ENCODE measurements at regions not wholly inside any gene's neighbourhood (a gene's known extent, or its start where the extent isn't known, plus 50 kb on each side); places are given as distances from the start of the nearest gene placed in this dataset.

DNA sequence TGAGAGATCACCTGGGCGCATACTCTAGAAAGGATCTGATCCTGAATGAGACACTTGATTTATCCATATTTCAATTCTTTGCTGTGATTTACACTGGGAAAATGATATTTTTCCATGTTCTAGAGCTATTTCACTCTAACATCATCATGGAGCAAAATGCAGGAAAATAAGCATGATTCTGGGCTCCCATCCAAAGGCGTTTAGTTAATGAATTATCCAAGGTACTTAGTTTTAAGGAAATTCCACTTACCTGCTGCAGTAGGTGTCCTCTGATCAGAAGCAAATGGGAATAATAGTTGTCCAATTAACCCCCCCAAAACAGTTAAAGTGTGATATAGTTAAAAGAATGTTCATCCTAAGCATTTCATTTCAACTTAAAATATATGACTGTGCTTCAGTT, 204.5 kb upstream of the PRKD1 start:
- H3K27ac ChIP-seq (ENCODE audit: low read depth, low read length): no peak overlapping the region
- no peaks in the 10 kb centered on the region for H3K36me3 ChIP-seq (ENCODE audit: control insufficient read depth, insufficient read depth, low read length)
- H3K4me3 ChIP-seq (ENCODE audit: low read length): no peak overlapping the region
- H3K27me3 ChIP-seq (ENCODE audit: control insufficient read depth, insufficient read depth, low read length): no peaks in the 10 kb centered on the region
- H3K9ac ChIP-seq (ENCODE audit: low read length): no peak overlapping the region
- H3K4me1 ChIP-seq (ENCODE audit: control insufficient read depth, insufficient read depth, low read length): no peaks in the 10 kb centered on the region

GRCh38 chr14:30134936-30135335, 207.3 kb upstream of the PRKD1 start:
- H3K27ac ChIP-seq (ENCODE audit: low read depth, low read length): no peak overlapping the region
- H3K4me3 ChIP-seq (ENCODE audit: low read length): no peak overlapping the region
- H3K27me3 ChIP-seq (ENCODE audit: control insufficient read depth, insufficient read depth, low read length): no peaks in the 10 kb centered on the region
- no peak overlapping the region for H3K9ac ChIP-seq (ENCODE audit: low read length)
- H3K4me1 ChIP-seq (ENCODE audit: control insufficient read depth, insufficient read depth, low read length): no peaks in the 10 kb centered on the region
- H3K36me3 ChIP-seq (ENCODE audit: control insufficient read depth, insufficient read depth, low read length): no peaks in the 10 kb centered on the region

GRCh38 chr14:30138567-30138966, 210.9 kb upstream of the PRKD1 start:
- no peak overlapping the region for H3K9ac ChIP-seq (ENCODE audit: low read length)
- H3K27ac ChIP-seq (ENCODE audit: low read depth, low read length): no peak overlapping the region
- no peaks in the 10 kb centered on the region for H3K4me1 ChIP-seq (ENCODE audit: control insufficient read depth, insufficient read depth, low read length)
- no peak overlapping the region for H3K4me3 ChIP-seq (ENCODE audit: low read length)
- no peaks in the 10 kb centered on the region for H3K27me3 ChIP-seq (ENCODE audit: control insufficient read depth, insufficient read depth, low read length)
- no peaks in the 10 kb centered on the region for H3K36me3 ChIP-seq (ENCODE audit: control insufficient read depth, insufficient read depth, low read length)

GRCh38 chr14:30142216-30142615, 214.6 kb upstream of the PRKD1 start:
- no peak overlapping the region for H3K4me3 ChIP-seq (ENCODE audit: low read length)
- no peak overlapping the region for H3K27ac ChIP-seq (ENCODE audit: low read depth, low read length)
- H3K9ac ChIP-seq (ENCODE audit: low read length): no peak overlapping the region
- no peaks in the 10 kb centered on the region for H3K27me3 ChIP-seq (ENCODE audit: control insufficient read depth, insufficient read depth, low read length)
- no peaks in the 10 kb centered on the region for H3K36me3 ChIP-seq (ENCODE audit: control insufficient read depth, insufficient read depth, low read length)
- H3K4me1 ChIP-seq (ENCODE audit: control insufficient read depth, insufficient read depth, low read length): no peaks in the 10 kb centered on the region

- H3K9ac ChIP-seq (ENCODE audit: low read length): no peak overlapping the region
- no peaks in the 10 kb centered on the region for H3K36me3 ChIP-seq (ENCODE audit: control insufficient read depth, insufficient read depth, low read length)
- H3K27ac ChIP-seq (ENCODE audit: low read depth, low read length): no peak overlapping the region
- no peaks in the 10 kb centered on the region for H3K4me1 ChIP-seq (ENCODE audit: control insufficient read depth, insufficient read depth, low read length)
- no peaks in the 10 kb centered on the region for H3K27me3 ChIP-seq (ENCODE audit: control insufficient read depth, insufficient read depth, low read length)
- no peak overlapping the region for H3K4me3 ChIP-seq (ENCODE audit: low read length)
Observed at GRCh38 chr14:30143627-30144026, 216.0 kb upstream of the PRKD1 start.

DNA sequence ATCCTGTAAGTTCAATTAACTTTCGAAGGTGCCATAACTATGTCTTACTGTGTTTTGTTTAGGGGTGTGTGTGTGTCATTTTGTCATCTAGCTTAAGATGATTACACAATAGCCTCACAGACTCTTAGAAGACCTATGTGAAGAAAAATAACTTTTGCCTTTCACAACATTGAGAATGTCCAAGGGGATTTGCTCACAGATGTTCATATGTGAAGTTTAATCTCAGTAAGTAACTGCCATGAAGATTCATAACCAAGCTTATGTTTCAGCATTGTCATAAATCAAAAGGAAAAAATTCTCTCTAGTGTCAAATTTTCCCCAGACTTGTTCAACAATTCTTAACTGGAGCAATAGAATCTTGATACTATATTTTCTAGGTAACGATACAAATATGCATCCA, 226.1 kb upstream of the PRKD1 start:
- no peaks in the 10 kb centered on the region for H3K27me3 ChIP-seq (ENCODE audit: control insufficient read depth, insufficient read depth, low read length)
- H3K9ac ChIP-seq (ENCODE audit: low read length): no peak overlapping the region
- H3K4me3 ChIP-seq (ENCODE audit: low read length): no peak overlapping the region
- no peaks in the 10 kb centered on the region for H3K36me3 ChIP-seq (ENCODE audit: control insufficient read depth, insufficient read depth, low read length)
- H3K4me1 ChIP-seq (ENCODE audit: control insufficient read depth, insufficient read depth, low read length): no peaks in the 10 kb centered on the region
- H3K27ac ChIP-seq (ENCODE audit: low read depth, low read length): no peak overlapping the region

DNA sequence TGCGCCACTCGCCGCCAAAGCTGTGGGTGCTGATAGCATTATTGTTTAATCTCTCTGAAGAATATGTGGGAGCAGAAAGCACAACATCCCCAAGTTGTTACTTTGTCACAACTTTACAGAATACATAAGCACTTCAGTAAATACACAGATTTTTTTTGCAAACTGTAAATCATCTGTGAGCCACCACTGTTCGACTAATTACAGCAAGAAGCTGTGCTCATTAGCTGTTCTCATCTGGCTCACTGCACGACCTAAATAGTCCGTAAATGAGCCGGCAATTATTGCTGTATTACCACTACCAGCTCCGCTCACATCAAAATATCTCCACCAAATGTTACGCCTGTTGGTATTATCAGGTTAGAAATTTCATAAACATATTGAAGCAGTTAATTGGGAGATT, 228.9 kb upstream of the PRKD1 start:
- Histone ChIP-seq H3K36me3 (ENCODE audit: control insufficient read depth, insufficient read depth, low read length) (no peaks in the 10 kb centered on the region), H3K27ac (ENCODE audit: low read depth, low read length) (no peak overlapping the region), H3K4me1 (ENCODE audit: control insufficient read depth, insufficient read depth, low read length) (no peaks in the 10 kb centered on the region), H3K9ac (ENCODE audit: low read length) (no peak overlapping the region), H3K4me3 (ENCODE audit: low read length) (no peak overlapping the region), H3K27me3 (ENCODE audit: control insufficient read depth, insufficient read depth, low read length) (no peaks in the 10 kb centered on the region)

DNA sequence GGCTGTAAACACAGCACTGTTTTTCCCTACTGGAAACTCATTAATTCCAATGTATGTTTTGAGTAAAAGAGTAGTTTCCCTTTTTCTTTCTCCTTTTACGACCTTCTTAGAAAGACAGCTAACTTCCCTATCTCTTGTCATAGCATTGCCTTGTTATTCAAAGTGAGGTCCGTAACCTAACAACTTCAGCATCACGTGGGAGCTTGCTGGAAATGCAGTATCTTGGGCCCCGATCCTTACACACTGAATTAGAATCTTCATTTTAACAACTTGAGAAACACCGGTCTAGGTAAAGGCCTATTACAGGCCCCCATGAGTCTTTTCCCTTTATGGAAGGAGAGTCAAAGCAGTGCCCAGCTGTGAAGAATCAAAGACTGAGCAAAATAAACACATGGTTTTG, 230.7 kb upstream of the PRKD1 start:
- Histone ChIP-seq H3K9ac (ENCODE audit: low read length) (no peak overlapping the region), H3K4me1 (ENCODE audit: control insufficient read depth, insufficient read depth, low read length) (no peaks in the 10 kb centered on the region), H3K27me3 (ENCODE audit: control insufficient read depth, insufficient read depth, low read length) (no peaks in the 10 kb centered on the region), H3K4me3 (ENCODE audit: low read length) (no peak overlapping the region), H3K27ac (ENCODE audit: low read depth, low read length) (no peak overlapping the region), H3K36me3 (ENCODE audit: control insufficient read depth, insufficient read depth, low read length) (no peaks in the 10 kb centered on the region)

GRCh38 chr14:30159374-30159773, 231.7 kb upstream of the PRKD1 start:
- H3K9ac ChIP-seq (ENCODE audit: low read length): no peak overlapping the region
- no peaks in the 10 kb centered on the region for H3K27me3 ChIP-seq (ENCODE audit: control insufficient read depth, insufficient read depth, low read length)
- no peaks in the 10 kb centered on the region for H3K4me1 ChIP-seq (ENCODE audit: control insufficient read depth, insufficient read depth, low read length)
- no peak overlapping the region for H3K4me3 ChIP-seq (ENCODE audit: low read length)
- H3K36me3 ChIP-seq (ENCODE audit: control insufficient read depth, insufficient read depth, low read length): no peaks in the 10 kb centered on the region
- H3K27ac ChIP-seq (ENCODE audit: low read depth, low read length): no peak overlapping the region

DNA sequence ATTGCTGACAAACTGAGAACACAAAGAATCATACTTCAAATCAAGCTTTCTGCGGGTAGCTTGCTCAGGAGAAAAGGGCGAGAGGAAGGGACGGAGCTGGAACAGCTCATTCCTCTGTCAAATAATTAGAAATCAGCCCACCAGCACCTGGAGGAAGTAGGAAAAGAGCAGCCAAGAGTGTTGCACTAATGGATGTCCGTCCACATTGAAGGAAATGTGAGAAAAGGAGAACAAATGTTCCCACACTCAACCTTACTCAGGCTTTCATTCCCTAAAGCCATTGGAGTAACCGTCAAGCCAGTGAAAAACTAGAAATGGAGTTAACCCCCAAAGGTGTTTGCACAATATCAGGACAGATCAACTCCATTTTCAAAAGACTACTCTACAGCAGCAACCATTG, 233.0 kb upstream of the PRKD1 start:
- no peak overlapping the region for H3K9ac ChIP-seq (ENCODE audit: low read length)
- H3K27ac ChIP-seq (ENCODE audit: low read depth, low read length): no peak overlapping the region
- no peak overlapping the region for H3K4me3 ChIP-seq (ENCODE audit: low read length)
- no peaks in the 10 kb centered on the region for H3K4me1 ChIP-seq (ENCODE audit: control insufficient read depth, insufficient read depth, low read length)
- no peaks in the 10 kb centered on the region for H3K27me3 ChIP-seq (ENCODE audit: control insufficient read depth, insufficient read depth, low read length)
- H3K36me3 ChIP-seq (ENCODE audit: control insufficient read depth, insufficient read depth, low read length): no peaks in the 10 kb centered on the region

DNA sequence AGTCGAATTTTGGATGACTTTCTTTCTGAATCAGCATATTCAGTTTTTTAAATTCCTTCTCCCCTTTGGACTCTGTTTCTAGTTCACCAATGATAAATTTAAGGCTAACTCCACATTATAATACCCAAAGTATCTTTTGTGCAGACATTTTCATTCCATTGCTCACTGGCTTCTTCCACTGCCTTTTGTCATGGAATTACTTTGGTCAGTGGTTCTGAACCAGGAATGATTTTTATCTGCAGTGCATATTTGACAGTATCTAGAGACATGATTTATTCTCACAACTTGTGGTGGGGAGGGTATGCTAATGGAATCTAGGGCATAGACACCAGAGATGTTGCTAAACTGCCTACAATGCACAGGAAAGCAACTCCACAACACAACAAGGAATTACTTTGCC, 234.4 kb upstream of the PRKD1 start:
- no peaks in the 10 kb centered on the region for H3K27me3 ChIP-seq (ENCODE audit: control insufficient read depth, insufficient read depth, low read length)
- no peaks in the 10 kb centered on the region for H3K4me1 ChIP-seq (ENCODE audit: control insufficient read depth, insufficient read depth, low read length)
- no peaks in the 10 kb centered on the region for H3K36me3 ChIP-seq (ENCODE audit: control insufficient read depth, insufficient read depth, low read length)
- no peak overlapping the region for H3K4me3 ChIP-seq (ENCODE audit: low read length)
- H3K9ac ChIP-seq (ENCODE audit: low read length): no peak overlapping the region
- no peak overlapping the region for H3K27ac ChIP-seq (ENCODE audit: low read depth, low read length)

GRCh38 chr14:30165255-30165654, 237.6 kb upstream of the PRKD1 start:
- Histone ChIP-seq H3K4me1 (ENCODE audit: control insufficient read depth, insufficient read depth, low read length) (no peaks in the 10 kb centered on the region), H3K4me3 (ENCODE audit: low read length) (no peak overlapping the region), H3K27me3 (ENCODE audit: control insufficient read depth, insufficient read depth, low read length) (no peaks in the 10 kb centered on the region), H3K27ac (ENCODE audit: low read depth, low read length) (no peak overlapping the region), H3K9ac (ENCODE audit: low read length) (no peak overlapping the region), H3K36me3 (ENCODE audit: control insufficient read depth, insufficient read depth, low read length) (no peaks in the 10 kb centered on the region)

DNA sequence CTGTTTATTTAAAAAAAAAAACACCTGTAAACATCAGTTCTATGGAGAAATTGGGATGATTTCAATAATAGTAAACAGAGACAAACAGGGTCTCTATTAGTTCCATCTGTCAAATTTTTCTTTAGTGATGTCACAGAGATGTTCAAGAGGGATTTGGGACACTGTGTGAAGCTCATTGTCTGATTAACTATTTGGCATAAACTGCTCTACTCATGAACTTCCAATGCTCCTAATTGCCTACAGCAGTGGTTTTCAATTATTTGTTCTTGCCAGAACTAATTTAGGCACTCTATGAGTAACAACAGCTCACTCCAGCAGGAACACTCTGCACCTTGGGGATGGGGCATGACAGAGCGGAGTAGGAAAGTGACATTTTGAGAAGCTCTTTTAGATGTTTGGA, 250.1 kb upstream of the PRKD1 start:
- Histone ChIP-seq H3K9ac (ENCODE audit: low read length) (no peak overlapping the region), H3K4me1 (ENCODE audit: control insufficient read depth, insufficient read depth, low read length) (no peaks in the 10 kb centered on the region), H3K27me3 (ENCODE audit: control insufficient read depth, insufficient read depth, low read length) (no peaks in the 10 kb centered on the region), H3K4me3 (ENCODE audit: low read length) (no peak overlapping the region), H3K27ac (ENCODE audit: low read depth, low read length) (no peak overlapping the region), H3K36me3 (ENCODE audit: control insufficient read depth, insufficient read depth, low read length) (no peaks in the 10 kb centered on the region)
